Liver (tissue), 7 donors: ENCODE measurements at regions not wholly inside any gene's neighbourhood (a gene's known extent, or its start where the extent isn't known, plus 50 kb on each side); places are given as distances from the start of the nearest gene placed in this dataset.

Experiments used
- DNase-seq: peaks from one replicate; pipeline ENCODE4 v3.0.0-alpha.2; 2017; ENCODE audit warnings: low spot score
- H3K27ac ChIP-seq, 2 donors: one replicate each; pipeline ENCODE4 v1.7.0; 2013; ENCODE audit warnings: inconsistent platforms in 2 of 2, low read length in 2 of 2, control low read depth in 1 of 2, low read depth in 1 of 2, mild to moderate bottlenecking in 1 of 2
- H3K27me3 ChIP-seq, 4 donors: one replicate each; pipeline versions ENCODE4 v1.6.1 to v1.7.0; 2013; ENCODE audit warnings: low read length in 3 of 4, inconsistent platforms in 1 of 4, mild to moderate bottlenecking in 1 of 4, moderate library complexity in 1 of 4; ENCODE audit not compliant: control insufficient read depth in 4 of 4, insufficient read depth in 4 of 4
- H3K36me3 ChIP-seq, 4 donors: one replicate each; pipeline versions ENCODE4 v1.6.1 to v1.7.0; 2013; ENCODE audit warnings: low read length in 3 of 4, mild to moderate bottlenecking in 3 of 4, low read depth in 1 of 4, moderate library complexity in 1 of 4; ENCODE audit not compliant: control insufficient read depth in 4 of 4, insufficient read depth in 3 of 4
- H3K4me1 ChIP-seq, 4 donors: one replicate each; pipeline versions ENCODE4 v1.6.1 to v1.7.0; 2013; ENCODE audit warnings: low read length in 3 of 4, mild to moderate bottlenecking in 3 of 4, moderate library complexity in 1 of 4; ENCODE audit not compliant: control insufficient read depth in 4 of 4, insufficient read depth in 4 of 4
- H3K4me3 ChIP-seq, 3 donors: one replicate each; pipeline versions ENCODE4 v1.6.1 to v1.7.0; 2013; ENCODE audit warnings: low read length in 3 of 3, control low read depth in 1 of 3, low read depth in 1 of 3, mild to moderate bottlenecking in 1 of 3
- H3K9ac ChIP-seq, 2 donors: one replicate each; pipeline ENCODE4 v1.7.0; 2013; ENCODE audit warnings: low read length in 2 of 2, mild to moderate bottlenecking in 2 of 2, moderate library complexity in 2 of 2, control low read depth in 1 of 2, low read depth in 1 of 2
- H3K9me3 ChIP-seq, 4 donors: one replicate each; pipeline versions ENCODE4 v1.6.1 to v1.7.0; 2013; ENCODE audit warnings: low read length in 3 of 4; ENCODE audit not compliant: control insufficient read depth in 4 of 4
- FOXA1 ChIP-seq: IDR thresholded peaks from 2 replicates; pipeline ENCODE4 v1.6.1; 2016; ENCODE audit warnings: antibody characterized with exemption
- FOXA2 ChIP-seq: IDR thresholded peaks from 2 replicates; pipeline ENCODE4 v1.6.1; 2016; ENCODE audit warnings: antibody characterized with exemption
- HNF4A ChIP-seq, 2 donors: conservative IDR thresholded peaks; 2 replicates each; pipeline ENCODE4 v1.6.1; 2016; ENCODE audit warnings: antibody characterized with exemption in 2 of 2, mild to moderate bottlenecking in 2 of 2
- JUND ChIP-seq, 2 donors: IDR thresholded peaks; 2 replicates each; pipeline ENCODE4 v1.6.1; 2016; ENCODE audit warnings: antibody characterized with exemption in 2 of 2
- NR2F2 ChIP-seq: IDR thresholded peaks from 2 replicates; pipeline ENCODE4 v1.6.1; 2016; ENCODE audit warnings: antibody characterized with exemption
- RAD21 ChIP-seq, 2 donors: IDR thresholded peaks; 2 replicates each; pipeline ENCODE4 v1.6.1; 2016; ENCODE audit warnings: antibody characterized with exemption in 2 of 2, mild to moderate bottlenecking in 2 of 2
- RXRA ChIP-seq, 2 donors: IDR thresholded peaks; 2 replicates each; pipeline ENCODE4 v1.6.1; 2017 to 2018; ENCODE audit warnings: antibody characterized with exemption in 2 of 2, mild to moderate bottlenecking in 1 of 2
- SP1 ChIP-seq: IDR thresholded peaks from 2 replicates; pipeline ENCODE4 v1.6.1; 2018; ENCODE audit warnings: antibody characterized with exemption, mild to moderate bottlenecking
- TAF1 ChIP-seq: conservative IDR thresholded peaks from 2 replicates; pipeline ENCODE4 v1.6.1; 2016; ENCODE audit warnings: antibody characterized with exemption, mild to moderate bottlenecking
- YY1 ChIP-seq: IDR thresholded peaks from 2 replicates; pipeline ENCODE4 v1.6.1; 2016; ENCODE audit warnings: antibody characterized with exemption, mild to moderate bottlenecking
- WGBS: extraction: QIAGEN DNeasy Blood & Tissue Kit; methylation state at CpG from one replicate; pipeline ENCODE4 v1.1.7; 2013; 5-methylcytosine and 5-hydroxymethylcytosine counted together
- TF ChIP-seq, protein P1 (sequence below): IDR thresholded peaks from 2 replicates; pipeline ENCODE4 v1.6.1; 2016; ENCODE audit warnings: antibody characterized with exemption, mild to moderate bottlenecking
- TF ChIP-seq, protein P2 (sequence below): IDR thresholded peaks from 2 replicates; pipeline ENCODE4 v1.6.1; 2016; ENCODE audit warnings: antibody characterized with exemption
- donor health status: healthy.
- donor health status: healthy.
- donor health status: healthy.
- donor health status: healthy.

DNA sequence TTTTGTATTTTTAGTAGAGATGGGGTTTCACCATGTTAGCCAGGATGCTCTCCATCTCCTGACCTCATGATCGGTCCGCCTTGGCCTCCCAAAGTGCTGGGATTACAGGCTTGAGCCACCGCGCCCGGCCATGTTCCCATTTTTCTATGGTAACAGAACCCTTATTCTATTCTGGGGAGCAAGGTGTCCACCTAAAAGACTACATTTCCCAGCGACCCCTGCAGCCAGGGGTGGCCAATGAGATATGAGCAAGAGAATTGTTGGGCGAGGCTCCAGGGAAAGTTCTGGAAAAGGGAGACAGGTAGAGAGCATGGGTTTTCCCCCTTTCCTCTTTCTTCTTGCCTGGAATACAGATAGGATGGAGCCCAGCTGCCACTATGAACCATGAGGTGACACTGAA lies 96.9 kb downstream of the LINGO1 start:
- 94% methylated on average over 7 of the region's 7 CpGs for WGBS
- Histone ChIP-seq H3K27me3 (peaks cover 0 to 7% (median 0%) of the 10 kb centered on the region in 4 donors), H3K27ac (no peak overlapping the region), H3K9ac (no peak overlapping the region), H3K36me3 (no peaks in the 10 kb centered on the region), H3K9me3 (no peaks in the 10 kb centered on the region), H3K4me3 (no peak overlapping the region), H3K4me1 (no peaks in the 10 kb centered on the region)
- DNase-seq, result no peak
- TF ChIP-seq, protein P1, sequence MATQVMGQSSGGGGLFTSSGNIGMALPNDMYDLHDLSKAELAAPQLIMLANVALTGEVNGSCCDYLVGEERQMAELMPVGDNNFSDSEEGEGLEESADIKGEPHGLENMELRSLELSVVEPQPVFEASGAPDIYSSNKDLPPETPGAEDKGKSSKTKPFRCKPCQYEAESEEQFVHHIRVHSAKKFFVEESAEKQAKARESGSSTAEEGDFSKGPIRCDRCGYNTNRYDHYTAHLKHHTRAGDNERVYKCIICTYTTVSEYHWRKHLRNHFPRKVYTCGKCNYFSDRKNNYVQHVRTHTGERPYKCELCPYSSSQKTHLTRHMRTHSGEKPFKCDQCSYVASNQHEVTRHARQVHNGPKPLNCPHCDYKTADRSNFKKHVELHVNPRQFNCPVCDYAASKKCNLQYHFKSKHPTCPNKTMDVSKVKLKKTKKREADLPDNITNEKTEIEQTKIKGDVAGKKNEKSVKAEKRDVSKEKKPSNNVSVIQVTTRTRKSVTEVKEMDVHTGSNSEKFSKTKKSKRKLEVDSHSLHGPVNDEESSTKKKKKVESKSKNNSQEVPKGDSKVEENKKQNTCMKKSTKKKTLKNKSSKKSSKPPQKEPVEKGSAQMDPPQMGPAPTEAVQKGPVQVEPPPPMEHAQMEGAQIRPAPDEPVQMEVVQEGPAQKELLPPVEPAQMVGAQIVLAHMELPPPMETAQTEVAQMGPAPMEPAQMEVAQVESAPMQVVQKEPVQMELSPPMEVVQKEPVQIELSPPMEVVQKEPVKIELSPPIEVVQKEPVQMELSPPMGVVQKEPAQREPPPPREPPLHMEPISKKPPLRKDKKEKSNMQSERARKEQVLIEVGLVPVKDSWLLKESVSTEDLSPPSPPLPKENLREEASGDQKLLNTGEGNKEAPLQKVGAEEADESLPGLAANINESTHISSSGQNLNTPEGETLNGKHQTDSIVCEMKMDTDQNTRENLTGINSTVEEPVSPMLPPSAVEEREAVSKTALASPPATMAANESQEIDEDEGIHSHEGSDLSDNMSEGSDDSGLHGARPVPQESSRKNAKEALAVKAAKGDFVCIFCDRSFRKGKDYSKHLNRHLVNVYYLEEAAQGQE, result no peak
- TF ChIP-seq FOXA1 (no peak), JUND (IDR thresholded peaks at IDR 0.05) (no peak), RAD21 (IDR thresholded peaks at IDR 0.05) (no peak), HNF4A (conservative IDR thresholded peaks at IDR 0.05) (no peak), FOXA2 (no peak), YY1 (no peak), SP1 (no peak), NR2F2 (no peak), TAF1 (no peak), RXRA (IDR thresholded peaks at IDR 0.05) (no peak)
- TF ChIP-seq, protein P2, sequence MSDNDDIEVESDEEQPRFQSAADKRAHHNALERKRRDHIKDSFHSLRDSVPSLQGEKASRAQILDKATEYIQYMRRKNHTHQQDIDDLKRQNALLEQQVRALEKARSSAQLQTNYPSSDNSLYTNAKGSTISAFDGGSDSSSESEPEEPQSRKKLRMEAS, result no peak
